NCI-H1092 treated with DMSO at 0.1 percent for 48 hours (cell line): ENCODE measurements at regions not wholly inside any gene's neighbourhood (a gene's known extent, or its start where the extent isn't known, plus 50 kb on each side); places are given as distances from the start of the nearest gene placed in this dataset.

Experiments used
- DNase-seq: peaks from one replicate; lab custom pipeline; 2025; lab: John Stamatoyannopoulos, UW

DNA sequence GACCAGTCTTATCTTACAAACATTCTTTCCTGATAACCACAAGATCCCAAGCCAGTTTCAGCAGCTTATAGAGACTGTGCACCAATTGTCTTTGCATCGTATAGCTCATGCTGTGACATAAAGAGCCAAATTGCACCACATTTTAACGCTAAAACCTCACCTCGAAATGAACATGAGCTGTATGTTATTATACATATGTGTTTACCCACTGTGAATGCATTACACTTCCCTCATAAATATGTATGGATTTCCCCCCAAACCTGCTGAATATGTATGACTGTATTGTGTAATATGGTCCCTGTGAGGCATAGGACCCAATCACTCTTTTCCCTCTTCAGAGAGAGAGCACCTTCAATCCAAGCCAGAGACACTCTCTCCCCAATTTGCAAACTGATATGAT lies 692.4 kb downstream of the NLGN4X start:
- DNase-seq: no peak

DNA sequence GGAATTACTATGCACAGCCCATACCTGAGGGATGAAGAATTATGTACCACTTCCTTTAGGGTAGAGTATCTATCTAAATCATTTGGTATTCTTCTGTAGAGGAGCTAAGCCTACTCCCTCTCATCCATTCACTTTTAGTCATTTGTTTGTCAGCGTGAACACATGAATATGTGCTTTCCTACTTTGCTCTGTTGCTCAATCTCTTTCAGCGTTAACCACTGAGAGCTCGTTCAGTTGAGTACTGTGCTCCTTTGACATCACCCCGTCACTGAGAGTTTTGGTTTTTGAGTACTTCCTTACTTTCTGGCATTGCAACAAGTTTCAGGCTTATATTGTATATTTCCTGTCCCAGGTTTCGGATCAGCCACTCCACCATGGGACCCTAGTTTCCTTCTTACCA lies 700.6 kb downstream of the NLGN4X start:
- DNase-seq: no peak

DNA sequence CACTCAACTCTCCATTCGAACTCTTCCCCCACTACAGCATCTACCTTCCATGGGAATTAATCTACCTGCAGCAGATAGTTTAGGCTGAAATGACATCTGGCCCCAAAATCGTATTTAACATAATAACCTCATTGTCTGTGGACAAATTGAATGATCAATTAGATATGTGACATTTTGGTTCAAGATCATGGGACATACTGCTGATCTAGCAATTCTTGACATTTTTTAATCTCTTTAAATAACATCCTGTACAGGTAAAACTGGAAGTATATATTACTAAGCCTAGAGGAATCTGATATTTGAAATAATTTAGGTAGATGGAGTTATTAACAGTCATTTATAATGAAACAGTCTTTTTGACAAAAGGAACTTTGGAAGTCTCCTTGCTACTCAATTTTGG lies 702.5 kb downstream of the NLGN4X start:
- DNase-seq: no peak

DNA sequence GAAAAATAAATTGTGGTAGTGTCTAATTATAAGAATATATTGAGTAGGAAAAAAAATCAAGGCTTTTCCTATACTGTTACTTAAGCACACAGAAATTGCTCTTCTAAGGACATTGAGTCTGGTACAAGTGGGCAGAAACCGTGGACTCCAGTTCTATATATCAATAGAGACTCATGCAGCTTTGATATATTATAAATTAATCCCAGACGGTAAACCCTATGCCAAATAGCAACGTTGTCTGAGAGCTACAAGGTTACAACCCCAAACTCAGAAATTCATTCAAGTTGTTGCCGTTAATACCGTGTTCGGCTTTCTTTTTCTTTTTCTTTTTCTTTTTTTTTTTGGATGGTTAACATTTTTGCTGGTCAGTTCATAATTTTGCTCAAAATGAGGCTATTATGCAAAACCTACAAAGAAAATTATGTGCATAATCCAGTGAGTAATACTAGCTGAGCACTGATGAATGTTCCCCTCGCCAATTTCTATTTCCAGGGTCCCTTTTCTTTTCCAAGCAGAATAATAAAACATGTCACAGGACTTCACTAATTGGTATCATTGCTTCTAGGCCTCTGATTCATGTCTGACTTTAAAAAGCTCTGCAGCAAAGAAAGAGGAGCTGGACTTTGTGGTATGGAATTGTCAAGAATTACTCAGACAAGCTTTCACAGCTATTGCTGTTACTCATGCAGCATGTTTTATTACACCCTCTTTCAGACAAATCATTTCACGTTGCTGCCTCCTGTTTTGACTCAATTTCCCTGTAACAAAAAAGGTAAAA lies 737.7 kb downstream of the NLGN4X start:
- DNase-seq: no peak

DNA sequence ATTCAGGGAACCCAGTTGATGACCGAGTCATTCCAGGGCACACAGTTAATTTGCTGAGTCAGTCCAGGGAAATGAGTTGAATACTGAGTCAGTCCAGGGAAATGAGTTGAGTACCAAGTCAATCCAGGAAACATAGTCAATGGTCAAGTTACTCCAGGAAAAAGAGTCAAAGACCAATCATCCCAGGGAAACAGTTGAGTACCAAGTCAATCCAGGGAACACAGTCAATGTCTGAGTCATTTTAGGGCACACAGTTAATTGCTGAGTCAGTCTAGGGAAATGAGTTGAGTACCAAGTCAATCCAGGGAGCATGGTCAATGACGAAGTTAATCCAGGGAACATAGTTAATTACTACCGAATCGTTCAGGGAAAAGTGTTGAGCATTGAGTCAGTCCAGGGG lies 754.4 kb downstream of the NLGN4X start:
- DNase-seq: no peak

DNA sequence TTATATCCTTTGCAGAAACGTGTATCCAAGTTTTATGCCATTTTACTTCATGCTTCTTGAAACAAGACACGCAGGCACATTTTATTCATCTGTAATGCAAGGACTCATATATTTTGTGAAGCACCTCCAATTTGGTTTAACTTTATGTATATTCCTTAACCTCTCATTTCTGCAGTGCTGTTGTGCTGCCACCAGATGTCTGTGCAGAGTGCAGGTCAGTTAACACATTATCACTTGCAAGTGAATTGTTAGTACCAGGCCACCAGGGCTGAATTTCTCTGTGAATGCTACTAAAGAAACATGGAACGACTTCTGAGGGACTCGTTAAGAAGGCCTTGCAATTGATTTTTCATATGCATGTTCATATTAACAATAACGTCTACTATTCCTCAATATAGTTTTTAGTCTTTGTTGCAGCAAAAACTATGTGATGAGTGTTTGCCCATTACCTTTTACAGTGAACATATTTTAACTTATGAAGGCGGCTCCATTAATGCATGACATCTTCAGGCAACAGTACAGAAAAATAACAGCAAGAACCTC lies 770.3 kb downstream of the NLGN4X start:
- DNase-seq: no peak

DNA sequence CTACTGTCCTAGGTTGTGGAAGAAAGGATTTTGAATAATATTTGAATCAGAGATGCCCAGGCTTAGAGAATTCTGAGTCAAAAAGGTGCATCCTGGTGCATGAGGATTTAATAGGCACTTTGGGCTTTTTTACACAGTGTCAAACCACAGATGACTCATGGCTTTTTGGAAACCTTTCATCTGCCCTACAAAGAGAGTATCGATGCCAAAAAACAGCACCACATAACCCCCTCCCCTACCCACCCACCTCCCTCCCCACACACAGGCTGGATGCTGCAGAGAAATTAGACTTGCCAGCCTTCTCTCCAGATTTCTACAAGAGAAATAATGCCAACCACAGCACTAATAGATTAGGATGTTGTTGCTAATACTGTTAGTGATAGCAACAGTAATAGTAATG lies 779.3 kb downstream of the NLGN4X start:
- DNase-seq: no peak

DNA sequence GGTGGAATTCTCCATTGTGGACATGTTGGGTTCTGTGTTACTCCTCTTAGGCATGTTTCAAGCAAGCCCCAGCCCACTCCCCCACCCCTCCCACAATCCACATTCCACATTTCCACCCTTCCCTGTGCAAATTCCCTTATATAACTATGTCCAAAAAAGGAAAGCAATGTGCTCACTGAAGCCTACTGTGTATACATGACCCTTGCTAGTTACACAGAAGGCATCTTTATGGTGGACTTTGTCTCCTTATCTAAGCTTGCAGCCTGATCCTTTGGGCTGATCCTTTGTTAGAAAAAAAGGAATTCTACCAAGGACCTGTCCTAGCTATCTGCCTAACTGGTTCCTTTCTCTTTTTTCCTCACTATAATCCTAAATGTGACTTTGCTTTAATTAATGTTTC lies 796.8 kb downstream of the NLGN4X start:
- DNase-seq: no peak

DNA sequence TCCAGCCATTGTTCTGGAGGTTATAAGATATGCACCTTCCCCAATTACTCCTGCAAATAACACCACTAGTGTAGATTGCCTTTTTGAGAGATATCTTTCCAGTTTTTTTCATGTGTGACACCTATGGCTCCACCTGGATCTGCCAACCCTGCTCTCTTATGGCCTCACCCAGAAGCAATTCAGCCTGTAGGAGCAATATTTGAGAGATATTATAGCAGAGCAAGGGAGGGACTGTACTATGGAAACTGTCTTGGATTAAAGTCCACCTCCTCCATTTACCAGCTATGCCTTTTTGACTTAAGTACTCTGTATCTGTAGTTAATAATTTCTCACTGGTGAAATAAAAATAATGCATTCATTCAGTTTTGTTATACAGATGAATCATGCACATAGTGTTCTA lies 803.5 kb downstream of the NLGN4X start:
- no peak for DNase-seq

DNA sequence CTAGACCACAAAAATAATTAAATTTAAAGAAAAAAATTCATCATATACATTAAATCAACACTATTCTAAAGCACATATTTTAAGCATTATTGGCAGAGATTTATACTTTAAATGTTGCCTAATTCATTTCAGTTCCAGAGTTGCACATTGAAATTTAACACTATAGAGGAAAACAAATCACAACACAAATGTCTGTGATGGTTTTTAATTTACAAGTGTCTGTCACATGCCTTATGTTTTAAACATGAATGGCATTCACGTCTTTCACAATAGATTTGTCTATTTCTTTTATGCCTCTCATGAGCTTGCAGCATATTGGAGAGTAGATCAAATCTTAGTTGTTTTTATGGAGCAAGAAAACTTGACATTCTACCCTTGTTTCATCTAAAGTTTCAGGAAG lies 811.3 kb downstream of the NLGN4X start:
- DNase-seq: no peak

DNA sequence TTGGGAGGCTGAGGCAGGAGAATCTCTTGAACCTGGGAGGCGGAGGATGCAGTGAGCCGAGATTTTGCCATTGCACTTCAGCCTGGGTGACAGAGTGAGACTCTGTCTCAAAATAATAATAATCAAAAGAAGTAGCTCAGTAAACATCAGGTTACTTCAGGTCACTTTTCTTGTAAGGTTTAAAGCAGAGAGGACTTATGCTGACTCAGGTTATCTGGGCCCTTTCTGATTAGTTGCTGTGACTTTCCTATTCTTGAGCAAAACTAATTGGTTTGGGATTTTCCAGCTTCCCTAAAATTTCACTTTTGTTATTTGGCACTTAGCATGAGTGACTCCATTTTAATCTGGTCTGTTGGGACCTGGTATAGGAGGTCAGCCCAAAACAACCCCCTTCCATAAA lies 812.9 kb downstream of the NLGN4X start:
- no peak for DNase-seq

DNA sequence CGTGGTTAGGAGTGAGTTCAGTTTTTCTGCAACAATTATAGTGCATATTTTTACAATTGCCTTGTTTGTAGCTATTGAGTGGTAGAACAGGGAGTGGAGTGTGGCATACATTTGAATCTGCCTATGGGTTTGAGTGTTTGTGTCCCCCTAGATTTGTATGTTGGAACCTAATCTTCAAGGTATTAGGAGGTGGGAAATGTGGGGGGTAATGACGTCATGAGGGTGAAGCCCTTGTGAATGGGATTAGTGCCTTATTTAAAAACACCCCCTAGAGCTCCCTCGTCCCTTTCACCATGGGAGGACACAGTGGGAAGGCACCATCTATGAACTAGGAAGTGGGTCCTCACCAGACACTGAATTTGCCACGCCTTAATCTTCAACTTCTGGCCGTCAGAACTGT lies 819.6 kb downstream of the NLGN4X start:
- no peak for DNase-seq

DNA sequence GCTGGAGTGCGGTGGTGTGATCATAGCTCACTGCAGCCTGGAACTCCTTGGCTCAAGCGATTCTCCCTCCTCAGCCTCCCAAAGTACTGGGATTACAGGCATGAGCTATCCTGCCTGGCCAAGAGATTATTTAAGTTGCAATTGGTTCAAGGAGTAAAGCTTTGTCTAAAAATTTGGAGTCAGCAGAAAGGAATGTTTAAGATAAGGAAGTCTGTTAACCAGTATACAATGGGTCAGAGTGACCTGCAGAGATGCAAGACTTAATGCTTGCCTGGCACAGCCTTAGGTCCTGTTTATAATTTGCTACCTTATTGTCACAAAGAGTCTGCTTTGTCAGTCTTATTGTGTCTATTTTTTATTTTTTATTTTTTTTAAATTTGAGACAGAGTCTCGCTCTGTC lies 826.2 kb downstream of the NLGN4X start:
- DNase-seq: no peak

DNA sequence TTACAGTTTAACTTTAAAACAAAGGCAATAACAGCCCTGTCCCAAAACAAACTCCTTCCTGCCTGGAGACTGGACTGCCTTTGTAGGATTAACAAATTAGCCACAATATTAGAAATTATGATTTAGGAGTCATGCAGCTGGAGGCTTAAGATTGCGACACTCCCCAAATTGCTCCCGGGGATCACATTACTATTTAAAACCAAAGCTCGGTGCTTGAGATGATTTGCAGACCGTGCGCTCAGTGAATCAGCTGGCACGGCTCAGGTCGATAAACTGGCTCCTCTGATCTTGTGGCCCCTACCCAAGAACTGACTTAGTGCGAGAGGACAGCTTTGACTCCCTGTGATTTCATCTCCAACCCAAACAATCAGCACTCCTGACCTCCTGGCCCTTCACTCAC lies 829.3 kb downstream of the NLGN4X start:
- no peak for DNase-seq

DNA sequence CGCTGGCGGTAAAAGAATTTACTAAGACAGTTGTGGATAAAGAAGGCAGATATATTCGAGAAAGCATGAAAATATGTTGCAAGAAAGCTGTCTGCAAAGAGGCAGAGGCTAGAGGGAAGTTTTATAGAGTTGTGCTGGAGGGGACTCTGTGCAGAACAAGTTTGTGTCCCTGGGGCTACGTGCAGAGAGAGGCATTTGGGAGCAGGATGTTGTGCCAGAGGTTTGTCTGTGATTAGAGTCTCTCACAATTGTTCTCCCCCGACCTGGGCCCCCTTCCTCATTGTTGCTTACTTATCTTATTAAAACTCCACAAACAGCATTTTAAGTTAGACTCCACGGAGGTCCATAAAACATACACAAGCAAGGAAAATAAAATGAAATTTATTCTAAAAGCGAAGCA lies 831.3 kb downstream of the NLGN4X start:
- no peak for DNase-seq

DNA sequence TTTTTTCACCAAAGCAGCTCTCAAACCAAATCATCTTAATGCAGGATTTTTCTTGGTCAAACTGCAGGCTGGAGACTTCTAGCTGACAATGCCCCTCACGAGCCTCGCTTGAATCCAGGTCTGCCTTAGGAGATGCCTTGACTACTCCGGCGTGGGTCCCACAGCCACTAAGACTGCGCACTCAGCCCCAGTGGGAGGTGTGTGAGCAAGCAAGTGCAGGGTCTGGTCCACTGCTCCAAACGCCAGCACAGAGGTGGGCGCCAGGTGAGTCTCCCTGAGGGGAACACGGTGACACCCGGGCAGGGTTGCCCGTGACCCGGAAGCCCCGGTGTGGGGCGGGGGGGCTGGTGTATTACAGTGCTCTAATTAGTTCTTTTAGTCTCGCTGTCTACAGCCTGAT lies 838.3 kb downstream of the NLGN4X start:
- DNase-seq: no peak

DNA sequence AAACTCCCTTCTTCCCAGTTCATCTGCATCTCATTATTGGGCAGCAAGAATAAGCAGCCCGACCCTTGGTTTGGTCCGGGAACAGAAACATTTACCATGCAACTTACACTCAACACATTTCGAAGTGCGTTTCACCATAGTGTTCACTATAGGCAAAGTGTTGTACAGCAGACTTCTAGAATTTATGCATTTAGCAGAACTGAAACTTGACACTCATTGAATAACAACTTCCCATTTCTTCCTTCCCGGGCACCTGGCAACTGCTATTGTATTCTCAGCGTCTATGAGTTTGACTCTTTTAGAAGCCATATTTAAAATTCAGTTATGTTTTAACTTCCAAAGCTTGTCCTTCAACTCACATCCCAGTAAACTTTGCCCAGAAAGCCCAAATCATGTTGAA lies 840.6 kb downstream of the NLGN4X start:
- DNase-seq: no peak

DNA sequence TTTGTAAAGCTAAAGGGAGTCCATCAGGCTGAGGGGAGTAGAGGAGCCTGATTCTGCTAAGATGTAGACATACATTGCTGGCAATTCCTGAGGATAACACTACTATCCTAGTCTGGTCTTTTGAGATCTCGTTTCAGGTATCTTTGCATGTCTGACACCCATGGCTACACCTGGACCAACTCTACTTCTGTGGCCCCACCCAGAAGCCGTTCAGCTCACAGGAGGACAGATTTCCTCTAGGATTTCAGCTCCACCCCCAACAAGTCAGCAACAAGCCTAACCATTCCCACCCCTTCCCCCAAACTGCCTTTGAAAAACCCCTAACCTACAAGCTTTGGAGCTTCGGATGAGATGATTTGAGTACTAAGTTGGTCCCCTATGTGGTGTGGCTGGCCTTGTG lies 848.2 kb downstream of the NLGN4X start:
- no peak for DNase-seq

DNA sequence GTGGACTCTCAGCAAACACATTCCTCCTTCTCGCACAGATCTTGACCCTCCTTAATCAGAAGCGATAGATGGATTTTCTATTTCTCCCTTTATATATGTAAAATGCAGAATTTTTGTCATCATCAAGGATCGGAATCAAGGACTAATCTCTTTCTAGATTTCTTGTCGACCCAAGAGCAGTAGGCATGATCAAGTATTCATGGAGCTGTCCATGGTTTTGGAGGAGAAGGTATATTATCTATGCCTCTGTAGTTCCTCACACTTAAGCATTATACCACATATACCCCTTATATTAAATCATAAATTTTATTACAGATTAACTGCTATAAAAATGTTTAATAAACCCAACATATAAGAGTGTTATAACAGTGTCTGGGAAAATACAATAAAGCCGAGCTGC lies 886.8 kb downstream of the NLGN4X start:
- no peak for DNase-seq

DNA sequence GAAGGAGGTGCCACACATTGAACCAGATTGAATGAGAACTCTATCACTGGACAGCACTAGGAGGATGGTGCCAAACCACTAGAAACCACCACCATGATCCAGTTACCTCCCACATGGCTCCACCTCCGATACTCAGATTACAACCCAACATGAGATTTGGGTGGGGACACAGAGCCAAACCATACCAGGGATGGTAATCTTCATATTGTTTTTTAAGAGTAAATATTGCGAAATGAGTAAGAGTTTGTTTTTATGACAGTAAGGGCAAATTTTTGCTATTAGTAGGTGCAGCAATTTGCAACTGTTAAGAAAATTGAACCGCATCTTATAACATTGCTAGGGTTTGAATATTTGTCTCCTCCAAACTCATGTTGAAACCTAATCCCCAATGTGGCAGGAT lies 891.5 kb downstream of the NLGN4X start:
- DNase-seq: no peak

DNA sequence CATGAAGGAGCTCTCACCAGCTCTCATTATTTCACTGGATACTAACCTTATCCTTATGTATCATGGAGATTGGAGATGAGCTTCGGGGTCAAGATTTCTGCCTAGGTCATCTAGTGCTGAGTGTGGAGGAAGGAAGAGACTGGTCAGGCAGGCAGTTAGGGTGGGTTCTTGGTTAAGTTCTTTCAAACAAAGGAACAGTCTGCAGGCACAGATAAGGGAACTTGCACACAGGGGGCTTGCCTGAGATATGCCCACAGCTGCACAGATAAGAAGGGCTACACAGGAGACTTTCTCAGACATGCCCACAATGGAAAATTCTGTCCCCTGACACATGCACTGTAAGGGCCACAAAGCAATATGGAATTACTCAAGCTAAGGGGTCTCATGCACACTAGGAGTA lies 904.1 kb downstream of the NLGN4X start:
- DNase-seq: no peak

DNA sequence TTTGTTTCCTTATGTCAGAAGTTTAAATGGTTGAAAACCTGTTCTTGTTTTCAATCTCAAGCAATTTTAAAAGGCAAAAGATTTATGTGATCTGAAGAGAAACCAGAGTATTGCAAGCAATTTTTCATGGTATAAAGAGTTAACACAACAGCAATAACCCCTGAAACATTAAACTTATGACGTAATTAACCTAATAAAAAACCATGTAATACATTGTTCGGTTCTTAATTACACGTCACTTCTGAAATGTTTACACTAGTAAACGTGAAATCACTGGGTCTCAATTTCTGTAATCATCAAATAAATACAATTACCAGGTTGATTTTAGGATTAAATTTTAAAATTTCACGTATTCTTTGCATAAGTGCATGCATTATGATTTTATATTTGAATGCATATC lies 914.5 kb downstream of the NLGN4X start:
- no peak for DNase-seq

DNA sequence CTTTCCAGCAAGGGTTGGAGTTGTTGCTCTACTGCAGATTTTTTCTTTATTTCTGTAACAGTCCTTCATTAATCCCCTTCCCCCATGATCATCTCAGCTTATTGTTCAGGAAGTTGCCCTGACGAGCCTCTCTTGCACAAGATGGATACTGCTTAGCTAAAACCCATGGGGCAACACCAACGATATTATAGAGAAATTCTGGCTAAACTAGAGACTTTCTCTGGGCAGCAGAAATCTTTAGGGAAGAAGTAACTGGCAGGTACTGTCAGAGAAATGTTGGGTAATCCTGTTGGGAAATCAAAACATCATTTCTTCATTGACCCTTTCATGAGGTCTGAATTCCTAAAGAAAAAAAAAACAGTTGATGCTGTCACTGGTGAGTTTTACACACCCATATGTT lies 921.3 kb downstream of the NLGN4X start:
- DNase-seq: no peak

DNA sequence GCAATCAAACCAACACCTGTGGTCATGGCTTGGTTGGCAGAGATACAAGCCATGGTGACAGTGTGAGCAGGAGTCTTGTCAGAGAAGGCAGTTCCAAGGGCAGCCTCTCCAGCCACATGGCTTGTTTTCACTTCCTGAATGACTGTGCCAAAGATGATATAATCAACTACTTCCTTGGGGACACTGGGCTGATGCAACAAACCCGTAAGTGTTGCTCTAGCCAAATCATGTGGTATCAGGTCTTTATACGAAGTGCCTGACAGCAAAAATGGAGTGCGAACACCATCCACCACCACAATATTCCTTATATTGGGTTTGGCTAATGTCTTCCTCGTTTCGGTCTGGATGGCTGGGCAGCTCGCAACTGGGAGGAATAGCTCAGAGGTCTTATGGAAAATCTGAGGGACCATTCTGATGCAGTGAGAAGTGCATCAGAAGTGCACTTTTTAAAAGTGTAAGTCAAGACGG lies 922.0 kb downstream of the NLGN4X start:
- DNase-seq: no peak
